ENCODE measurements at regions not wholly inside any gene's neighbourhood (a gene's known extent, or its start where the extent isn't known, plus 50 kb on each side); places are given as distances from the start of the nearest gene placed in this dataset.

GRCh38 chr15:39086641-39087040 lies 494.2 kb upstream of the THBS1 start:
- Histone ChIP-seq H3F3A (ENCODE audit: insufficient read depth, low read length) (no peaks in the 10 kb centered on the region), H3K27me3 (ENCODE audit: insufficient read depth, low read length) (no peaks in the 10 kb centered on the region), H4K20me1 (ENCODE audit: insufficient read depth, low read length) (no peaks in the 10 kb centered on the region), H3K4me2 (ENCODE audit: low read length) (no peak overlapping the region), H3K4me1 (ENCODE audit: insufficient read depth, low read length, severe bottlenecking) (no peaks in the 10 kb centered on the region), H3K9me2 (ENCODE audit: low read depth, low read length) (no peaks in the 10 kb centered on the region), H2AFZ (ENCODE audit: low read length) (no peak overlapping the region), H3K4me3 (ENCODE audit: low read depth, low read length, poor library complexity, severe bottlenecking) (no peak overlapping the region), H3K27ac (ENCODE audit: low read depth, low read length, poor library complexity, severe bottlenecking) (no peak overlapping the region), H3K36me3 (ENCODE audit: insufficient read depth, low read length) (no peaks in the 10 kb centered on the region), H3K79me2 (ENCODE audit: insufficient read depth, low read length) (no peaks in the 10 kb centered on the region), H3K9me3 (ENCODE audit: low read length) (no peaks in the 10 kb centered on the region), H3K9ac (ENCODE audit: low read length) (no peak overlapping the region)
- TF ChIP-seq CTCF (IDR thresholded peaks at IDR 0.05; ENCODE audit: low read length) = no peak
- TF ChIP-seq EZH2 (IDR thresholded peaks at IDR 0.05; ENCODE audit: borderline replicate concordance, low read length) = no peak

GRCh38 chr15:39088156-39088555 lies 492.7 kb upstream of the THBS1 start:
- Histone ChIP-seq H3K4me2 (ENCODE audit: low read length) (no peak overlapping the region), H3K27ac (ENCODE audit: low read depth, low read length, poor library complexity, severe bottlenecking) (no peak overlapping the region), H3K9me3 (ENCODE audit: low read length) (no peaks in the 10 kb centered on the region), H3K4me3 (ENCODE audit: low read depth, low read length, poor library complexity, severe bottlenecking) (no peak overlapping the region), H3K27me3 (ENCODE audit: insufficient read depth, low read length) (no peaks in the 10 kb centered on the region), H3K9ac (ENCODE audit: low read length) (no peak overlapping the region), H3K36me3 (ENCODE audit: insufficient read depth, low read length) (no peaks in the 10 kb centered on the region), H3K4me1 (ENCODE audit: insufficient read depth, low read length, severe bottlenecking) (no peaks in the 10 kb centered on the region), H3K79me2 (ENCODE audit: insufficient read depth, low read length) (no peaks in the 10 kb centered on the region), H4K20me1 (ENCODE audit: insufficient read depth, low read length) (no peaks in the 10 kb centered on the region), H3F3A (ENCODE audit: insufficient read depth, low read length) (no peaks in the 10 kb centered on the region), H3K9me2 (ENCODE audit: low read depth, low read length) (no peaks in the 10 kb centered on the region), H2AFZ (ENCODE audit: low read length) (no peak overlapping the region)
- TF ChIP-seq EZH2 (IDR thresholded peaks at IDR 0.05; ENCODE audit: borderline replicate concordance, low read length) = no peak

- no peaks in the 10 kb centered on the region for H3F3A ChIP-seq (ENCODE audit: insufficient read depth, low read length)
- H3K36me3 ChIP-seq (ENCODE audit: insufficient read depth, low read length) = no peaks in the 10 kb centered on the region
- no peaks in the 10 kb centered on the region for H3K79me2 ChIP-seq (ENCODE audit: insufficient read depth, low read length)
- no peak overlapping the region for H3K4me2 ChIP-seq (ENCODE audit: low read length)
- H3K27me3 ChIP-seq (ENCODE audit: insufficient read depth, low read length) = no peaks in the 10 kb centered on the region
- no peak for TF ChIP-seq CTCF (IDR thresholded peaks at IDR 0.05; ENCODE audit: low read length)
- TF ChIP-seq EZH2 (IDR thresholded peaks at IDR 0.05; ENCODE audit: borderline replicate concordance, low read length) = no peak
- no peaks in the 10 kb centered on the region for H3K4me1 ChIP-seq (ENCODE audit: insufficient read depth, low read length, severe bottlenecking)
- no peak overlapping the region for H3K9ac ChIP-seq (ENCODE audit: low read length)
- no peak overlapping the region for H3K27ac ChIP-seq (ENCODE audit: low read depth, low read length, poor library complexity, severe bottlenecking)
- no peaks in the 10 kb centered on the region for H4K20me1 ChIP-seq (ENCODE audit: insufficient read depth, low read length)
- H2AFZ ChIP-seq (ENCODE audit: low read length) = no peak overlapping the region
- H3K9me3 ChIP-seq (ENCODE audit: low read length) = no peaks in the 10 kb centered on the region
- no peaks in the 10 kb centered on the region for H3K9me2 ChIP-seq (ENCODE audit: low read depth, low read length)
- H3K4me3 ChIP-seq (ENCODE audit: low read depth, low read length, poor library complexity, severe bottlenecking) = no peak overlapping the region
Measured at GRCh38 chr15:39092354-39092753, 488.5 kb upstream of the THBS1 start.

- Histone ChIP-seq H3K27ac (ENCODE audit: low read depth, low read length, poor library complexity, severe bottlenecking) (no peak overlapping the region), H3K27me3 (ENCODE audit: insufficient read depth, low read length) (no peaks in the 10 kb centered on the region), H3K9me2 (ENCODE audit: low read depth, low read length) (no peaks in the 10 kb centered on the region), H3K4me2 (ENCODE audit: low read length) (no peak overlapping the region), H3K36me3 (ENCODE audit: insufficient read depth, low read length) (no peaks in the 10 kb centered on the region), H3K4me3 (ENCODE audit: low read depth, low read length, poor library complexity, severe bottlenecking) (no peak overlapping the region), H4K20me1 (ENCODE audit: insufficient read depth, low read length) (no peaks in the 10 kb centered on the region), H3K79me2 (ENCODE audit: insufficient read depth, low read length) (no peaks in the 10 kb centered on the region), H3K9ac (ENCODE audit: low read length) (no peak overlapping the region), H2AFZ (ENCODE audit: low read length) (no peak overlapping the region), H3F3A (ENCODE audit: insufficient read depth, low read length) (no peaks in the 10 kb centered on the region), H3K9me3 (ENCODE audit: low read length) (no peaks in the 10 kb centered on the region), H3K4me1 (ENCODE audit: insufficient read depth, low read length, severe bottlenecking) (no peaks in the 10 kb centered on the region)
- TF ChIP-seq CTCF (IDR thresholded peaks at IDR 0.05; ENCODE audit: low read length) = no peak
- TF ChIP-seq EZH2 (IDR thresholded peaks at IDR 0.05; ENCODE audit: borderline replicate concordance, low read length) = no peak
Measured at GRCh38 chr15:39092761-39093160, 488.1 kb upstream of the THBS1 start.
